ENCODE measurements at regions not wholly inside any gene's neighbourhood (a gene's known extent, or its start where the extent isn't known, plus 50 kb on each side); places are given as distances from the start of the nearest gene placed in this dataset.
A peak's percentile ranks its signal among the peaks of the same experiment; 100 is the strongest.

DNA sequence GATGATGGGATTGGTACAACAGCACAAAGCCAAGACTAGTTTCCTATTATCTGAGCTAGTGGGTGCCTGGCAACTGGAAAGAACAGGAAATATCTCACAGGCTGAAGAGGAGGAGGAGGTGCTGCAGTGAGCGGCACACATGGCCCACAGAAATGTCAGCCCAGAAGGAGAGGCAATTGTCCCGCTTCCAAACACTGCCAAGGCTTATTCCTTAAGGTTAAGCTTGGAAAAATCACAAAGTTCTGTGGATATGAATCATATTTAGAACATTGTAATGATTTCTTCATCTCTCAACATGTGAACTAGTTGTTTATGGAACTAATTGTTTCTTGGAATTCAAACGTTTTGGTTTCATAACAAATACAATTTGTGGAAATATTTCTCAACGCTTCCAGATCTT, 1019.5 kb upstream of the SEMA6A start (continued):
- TF ChIP-seq, protein P1, sequence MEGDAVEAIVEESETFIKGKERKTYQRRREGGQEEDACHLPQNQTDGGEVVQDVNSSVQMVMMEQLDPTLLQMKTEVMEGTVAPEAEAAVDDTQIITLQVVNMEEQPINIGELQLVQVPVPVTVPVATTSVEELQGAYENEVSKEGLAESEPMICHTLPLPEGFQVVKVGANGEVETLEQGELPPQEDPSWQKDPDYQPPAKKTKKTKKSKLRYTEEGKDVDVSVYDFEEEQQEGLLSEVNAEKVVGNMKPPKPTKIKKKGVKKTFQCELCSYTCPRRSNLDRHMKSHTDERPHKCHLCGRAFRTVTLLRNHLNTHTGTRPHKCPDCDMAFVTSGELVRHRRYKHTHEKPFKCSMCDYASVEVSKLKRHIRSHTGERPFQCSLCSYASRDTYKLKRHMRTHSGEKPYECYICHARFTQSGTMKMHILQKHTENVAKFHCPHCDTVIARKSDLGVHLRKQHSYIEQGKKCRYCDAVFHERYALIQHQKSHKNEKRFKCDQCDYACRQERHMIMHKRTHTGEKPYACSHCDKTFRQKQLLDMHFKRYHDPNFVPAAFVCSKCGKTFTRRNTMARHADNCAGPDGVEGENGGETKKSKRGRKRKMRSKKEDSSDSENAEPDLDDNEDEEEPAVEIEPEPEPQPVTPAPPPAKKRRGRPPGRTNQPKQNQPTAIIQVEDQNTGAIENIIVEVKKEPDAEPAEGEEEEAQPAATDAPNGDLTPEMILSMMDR (conservative IDR thresholded peaks at IDR 0.05; ENCODE audit: low read depth in 2 of 2), result no peak

DNA sequence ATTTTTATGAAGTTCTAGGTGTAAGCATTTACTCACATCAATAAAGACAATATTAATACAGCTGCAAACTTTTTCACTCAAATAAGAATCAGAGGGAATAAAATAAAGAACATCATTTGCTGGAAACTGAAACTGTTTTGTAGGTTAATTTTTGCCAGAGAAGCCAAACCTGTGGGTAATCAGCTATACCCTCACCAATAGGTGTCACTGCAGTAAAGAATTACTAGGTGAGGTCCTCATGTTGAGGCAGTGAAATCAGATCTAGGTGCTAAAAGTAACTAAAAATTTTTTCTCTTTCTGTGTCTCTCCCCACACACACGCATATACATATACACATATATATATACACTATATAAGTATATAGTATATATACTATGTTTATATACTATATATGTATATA, 1016.3 kb upstream of the SEMA6A start:
- no peak overlapping the region for H3K4me3 ChIP-seq
- TF ChIP-seq, protein P2, sequence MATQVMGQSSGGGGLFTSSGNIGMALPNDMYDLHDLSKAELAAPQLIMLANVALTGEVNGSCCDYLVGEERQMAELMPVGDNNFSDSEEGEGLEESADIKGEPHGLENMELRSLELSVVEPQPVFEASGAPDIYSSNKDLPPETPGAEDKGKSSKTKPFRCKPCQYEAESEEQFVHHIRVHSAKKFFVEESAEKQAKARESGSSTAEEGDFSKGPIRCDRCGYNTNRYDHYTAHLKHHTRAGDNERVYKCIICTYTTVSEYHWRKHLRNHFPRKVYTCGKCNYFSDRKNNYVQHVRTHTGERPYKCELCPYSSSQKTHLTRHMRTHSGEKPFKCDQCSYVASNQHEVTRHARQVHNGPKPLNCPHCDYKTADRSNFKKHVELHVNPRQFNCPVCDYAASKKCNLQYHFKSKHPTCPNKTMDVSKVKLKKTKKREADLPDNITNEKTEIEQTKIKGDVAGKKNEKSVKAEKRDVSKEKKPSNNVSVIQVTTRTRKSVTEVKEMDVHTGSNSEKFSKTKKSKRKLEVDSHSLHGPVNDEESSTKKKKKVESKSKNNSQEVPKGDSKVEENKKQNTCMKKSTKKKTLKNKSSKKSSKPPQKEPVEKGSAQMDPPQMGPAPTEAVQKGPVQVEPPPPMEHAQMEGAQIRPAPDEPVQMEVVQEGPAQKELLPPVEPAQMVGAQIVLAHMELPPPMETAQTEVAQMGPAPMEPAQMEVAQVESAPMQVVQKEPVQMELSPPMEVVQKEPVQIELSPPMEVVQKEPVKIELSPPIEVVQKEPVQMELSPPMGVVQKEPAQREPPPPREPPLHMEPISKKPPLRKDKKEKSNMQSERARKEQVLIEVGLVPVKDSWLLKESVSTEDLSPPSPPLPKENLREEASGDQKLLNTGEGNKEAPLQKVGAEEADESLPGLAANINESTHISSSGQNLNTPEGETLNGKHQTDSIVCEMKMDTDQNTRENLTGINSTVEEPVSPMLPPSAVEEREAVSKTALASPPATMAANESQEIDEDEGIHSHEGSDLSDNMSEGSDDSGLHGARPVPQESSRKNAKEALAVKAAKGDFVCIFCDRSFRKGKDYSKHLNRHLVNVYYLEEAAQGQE (IDR thresholded peaks at IDR 0.05; ENCODE audit: unreplicated experiment), result no peak
- TF ChIP-seq, protein P1 (conservative IDR thresholded peaks at IDR 0.05; ENCODE audit: low read depth in 2 of 2), result peak; percentile 69 to 76
- no peak overlapping the region for H2AFZ ChIP-seq
- no peak overlapping the region for H3K4me2 ChIP-seq
- H3K9me2 ChIP-seq (ENCODE audit: insufficient read depth), result no peaks in the 10 kb centered on the region
- peaks cover 11% of the 10 kb centered on the region; the same call in 2 of the 3 replicates for H3K4me1 Mint-ChIP-seq
- H3K27ac Mint-ChIP-seq, result no peak overlapping the region
- no peak overlapping the region for H3K27ac ChIP-seq (ENCODE audit: low read depth)
- H3K27me3 Mint-ChIP-seq (ENCODE audit: insufficient read depth, low read depth, poor library complexity), result no peaks in the 10 kb centered on the region
- ATAC-seq (peak; percentile 69), DNase-seq (ENCODE audit: low spot score) (peak; percentile 64)
- H3K36me3 ChIP-seq (ENCODE audit: insufficient read depth), result no peaks in the 10 kb centered on the region
- no peak overlapping the region for H3K4me3 Mint-ChIP-seq
- H3K9me3 Mint-ChIP-seq, result no peaks in the 10 kb centered on the region
- no peaks in the 10 kb centered on the region for H3K27me3 ChIP-seq (ENCODE audit: insufficient read depth)
- H3K4me1 ChIP-seq (ENCODE audit: insufficient read depth), result peaks cover 12% of the 10 kb centered on the region
- H4K20me1 ChIP-seq (replicated peaks; ENCODE audit: insufficient read depth), result no peaks in the 10 kb centered on the region
- no peaks in the 10 kb centered on the region for H3F3A ChIP-seq (replicated peaks; ENCODE audit: low read depth)
- no peaks in the 10 kb centered on the region for H3K79me2 ChIP-seq (replicated peaks; ENCODE audit: insufficient read depth)
- no peaks in the 10 kb centered on the region for H3K36me3 Mint-ChIP-seq (ENCODE audit: low read depth)

DNA sequence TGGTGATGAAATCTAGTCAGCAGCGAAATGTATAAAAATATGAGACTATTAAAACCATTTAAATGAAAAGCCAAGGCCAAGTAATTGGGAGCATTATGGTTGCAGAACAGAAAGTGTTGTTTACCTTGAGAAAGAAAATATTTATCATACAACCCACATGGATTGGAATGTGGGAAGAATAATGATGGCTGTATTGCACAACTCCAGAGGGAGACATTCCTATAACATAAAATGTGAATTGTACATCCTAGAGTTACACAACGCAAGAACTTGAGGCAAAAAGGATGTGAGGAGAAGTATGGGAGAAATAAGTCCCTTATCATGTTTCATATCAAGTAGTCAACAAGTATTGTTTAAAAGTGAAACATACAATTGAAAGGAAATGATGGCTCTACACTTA, 1014.0 kb upstream of the SEMA6A start:
- DNase-seq (ENCODE audit: low spot score) (no peak), ATAC-seq (no peak)
- Histone ChIP-seq H3K27ac (ENCODE audit: low read depth) (no peak overlapping the region), H3K4me3 (no peak overlapping the region), H3F3A (replicated peaks; ENCODE audit: low read depth) (no peaks in the 10 kb centered on the region), H3K36me3 (ENCODE audit: insufficient read depth) (no peaks in the 10 kb centered on the region), H3K4me2 (no peak overlapping the region), H4K20me1 (replicated peaks; ENCODE audit: insufficient read depth) (no peaks in the 10 kb centered on the region), H2AFZ (no peak overlapping the region), H3K4me1 (ENCODE audit: insufficient read depth) (peaks cover 12% of the 10 kb centered on the region), H3K79me2 (replicated peaks; ENCODE audit: insufficient read depth) (no peaks in the 10 kb centered on the region), H3K9me2 (ENCODE audit: insufficient read depth) (no peaks in the 10 kb centered on the region), H3K27me3 (ENCODE audit: insufficient read depth) (no peaks in the 10 kb centered on the region)
- H3K9me3 Mint-ChIP-seq, result no peaks in the 10 kb centered on the region
- peaks cover 11% of the 10 kb centered on the region; the same call in 2 of the 3 replicates for H3K4me1 Mint-ChIP-seq
- no peaks in the 10 kb centered on the region for H3K36me3 Mint-ChIP-seq (ENCODE audit: low read depth)
- TF ChIP-seq, protein P3, sequence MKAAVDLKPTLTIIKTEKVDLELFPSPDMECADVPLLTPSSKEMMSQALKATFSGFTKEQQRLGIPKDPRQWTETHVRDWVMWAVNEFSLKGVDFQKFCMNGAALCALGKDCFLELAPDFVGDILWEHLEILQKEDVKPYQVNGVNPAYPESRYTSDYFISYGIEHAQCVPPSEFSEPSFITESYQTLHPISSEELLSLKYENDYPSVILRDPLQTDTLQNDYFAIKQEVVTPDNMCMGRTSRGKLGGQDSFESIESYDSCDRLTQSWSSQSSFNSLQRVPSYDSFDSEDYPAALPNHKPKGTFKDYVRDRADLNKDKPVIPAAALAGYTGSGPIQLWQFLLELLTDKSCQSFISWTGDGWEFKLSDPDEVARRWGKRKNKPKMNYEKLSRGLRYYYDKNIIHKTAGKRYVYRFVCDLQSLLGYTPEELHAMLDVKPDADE (IDR thresholded peaks at IDR 0.05), result no peak
- TF ChIP-seq STAT1 (IDR thresholded peaks at IDR 0.05; ENCODE audit: unreplicated experiment) (no peak), ZNF114 (CRISPR knock-in tag; IDR thresholded peaks at IDR 0.05) (no peak)
- no peak overlapping the region for H3K4me3 Mint-ChIP-seq
- H3K27me3 Mint-ChIP-seq (ENCODE audit: insufficient read depth, low read depth, poor library complexity), result no peaks in the 10 kb centered on the region
- no peak overlapping the region for H3K27ac Mint-ChIP-seq

All from GM23338 (cell line).